DMS153 treated with DMSO at 0.1 percent for 48 hours (cell line): ENCODE measurements at regions not wholly inside any gene's neighbourhood (a gene's known extent, or its start where the extent isn't known, plus 50 kb on each side); places are given as distances from the start of the nearest gene placed in this dataset.

Experiments
- DNase-seq: peaks from one replicate; lab custom pipeline; 2025; ENCODE audit not compliant: unreplicated experiment; lab: John Stamatoyannopoulos, UW

DNA sequence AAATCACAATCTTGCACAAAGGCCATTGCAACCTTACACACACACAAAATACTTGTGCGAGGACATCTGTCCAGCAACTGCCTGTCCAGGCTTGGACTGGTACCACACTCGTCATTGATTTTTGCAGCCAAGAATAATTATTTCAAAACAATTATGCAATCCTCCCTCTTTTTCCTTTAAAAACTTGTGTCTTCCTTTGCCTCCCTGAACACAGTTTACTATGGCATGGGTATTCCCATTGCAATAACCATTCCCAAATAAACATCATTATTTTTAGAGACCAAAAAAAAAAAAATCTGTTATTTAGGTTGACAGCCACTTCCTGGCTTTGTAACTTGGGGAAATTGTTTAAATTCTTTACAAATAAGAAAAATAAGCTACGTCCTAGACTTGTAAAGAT lies 54.0 kb downstream of the C11orf91 start:
- no peak for DNase-seq

DNA sequence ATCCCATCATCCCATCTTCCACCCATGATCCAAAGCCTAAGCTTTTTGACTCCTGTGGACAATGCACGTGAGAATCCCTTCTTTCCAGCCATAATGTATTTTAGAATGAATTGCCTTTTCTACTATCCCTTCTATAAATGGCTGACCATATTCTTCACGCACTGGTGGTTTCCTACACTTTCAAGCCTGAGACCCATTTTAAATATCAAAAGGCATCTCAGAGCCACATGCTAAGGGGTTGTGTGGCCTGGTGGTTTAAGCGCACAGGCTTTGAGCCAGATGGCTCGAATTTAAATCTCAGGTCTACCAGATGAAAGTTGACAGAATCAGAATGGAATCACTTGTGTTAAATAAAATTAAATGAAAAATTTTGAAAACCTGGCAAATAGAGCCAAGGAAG lies 54.5 kb downstream of the C11orf91 start:
- no peak for DNase-seq

DNA sequence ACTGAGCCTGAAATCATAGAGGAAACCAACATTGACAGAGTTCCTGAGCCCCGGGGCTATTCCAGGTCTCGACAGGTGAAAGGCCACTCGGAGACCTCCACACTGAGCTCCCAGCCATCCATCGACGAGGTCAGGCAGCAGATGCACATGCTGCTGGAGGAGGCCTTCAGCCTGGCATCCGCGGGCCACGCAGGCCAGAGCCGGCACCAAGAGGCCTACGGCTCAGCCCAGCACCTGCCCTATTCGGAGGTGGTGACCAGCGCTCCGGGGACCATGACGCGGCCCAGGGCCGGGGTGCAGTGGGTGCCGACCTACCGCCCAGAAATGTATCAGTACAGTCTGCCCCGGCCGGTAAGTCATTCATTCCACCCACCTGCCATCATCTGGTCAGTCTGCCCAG lies 54.9 kb downstream of the C11orf91 start:
- DNase-seq = no peak

DNA sequence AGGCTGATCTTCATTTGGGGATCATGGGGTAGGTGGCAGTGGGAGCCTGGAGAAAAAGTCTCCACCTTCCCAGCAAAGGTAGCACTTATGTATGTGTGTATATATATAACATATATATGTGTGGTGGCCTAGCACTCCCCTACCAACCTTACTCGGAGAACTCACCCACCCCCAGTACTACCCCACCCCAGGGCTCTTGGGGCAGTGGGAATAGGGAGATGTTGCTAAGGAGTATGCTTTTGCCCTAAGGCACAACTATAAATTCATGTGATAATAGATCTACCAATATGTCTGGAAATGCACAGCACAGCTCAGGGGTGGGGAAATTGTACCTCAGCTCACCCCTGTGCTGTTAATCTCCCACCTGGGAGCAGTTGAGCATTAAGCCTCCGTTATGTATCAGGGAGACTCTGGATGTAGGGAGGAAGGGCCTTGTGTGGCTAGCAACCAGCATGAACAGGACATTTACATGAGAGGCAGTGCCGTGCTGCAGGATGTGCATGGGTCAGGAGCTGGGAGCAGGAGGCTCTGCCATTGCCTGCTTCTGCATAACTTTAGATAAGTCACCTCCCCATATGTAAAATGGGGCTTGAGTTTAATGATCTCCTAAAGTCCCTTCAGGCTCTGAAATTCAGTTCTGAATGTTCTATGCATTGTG lies 57.3 kb downstream of the C11orf91 start:
- DNase-seq = no peak

DNA sequence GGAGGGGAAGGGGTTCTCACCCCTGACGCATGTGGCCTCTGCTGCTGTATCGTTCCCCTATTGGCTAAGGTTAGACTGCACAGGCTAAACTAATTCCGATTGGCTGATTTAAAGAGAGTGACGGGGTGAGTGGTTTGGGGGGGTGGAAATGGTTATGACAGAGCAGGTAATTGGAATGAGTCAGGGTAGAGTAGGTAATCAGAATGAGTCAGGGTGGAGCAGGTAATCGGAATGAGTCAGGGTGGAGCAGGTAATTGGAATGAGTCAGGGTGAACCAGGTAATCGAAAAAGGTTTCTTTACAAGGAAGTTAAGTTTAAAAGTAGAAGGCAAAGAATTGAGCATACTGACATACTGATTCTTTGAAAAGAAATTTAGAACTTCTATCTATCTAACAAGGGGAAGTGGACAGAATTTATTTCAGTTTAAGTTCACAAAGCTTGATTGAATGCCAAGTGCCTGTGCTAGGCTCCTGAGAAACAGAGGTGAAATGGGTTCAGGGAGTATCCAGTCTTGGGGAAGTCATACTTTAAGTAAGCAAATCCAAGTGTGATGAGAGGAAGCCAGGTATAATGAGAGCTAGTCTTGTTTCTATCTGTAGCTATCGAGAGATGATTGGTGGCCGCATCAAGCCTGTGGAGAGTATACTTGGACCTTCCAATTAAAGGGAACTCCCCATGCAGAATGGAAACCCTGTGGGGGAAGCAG lies 58.0 kb downstream of the C11orf91 start:
- no peak for DNase-seq

DNA sequence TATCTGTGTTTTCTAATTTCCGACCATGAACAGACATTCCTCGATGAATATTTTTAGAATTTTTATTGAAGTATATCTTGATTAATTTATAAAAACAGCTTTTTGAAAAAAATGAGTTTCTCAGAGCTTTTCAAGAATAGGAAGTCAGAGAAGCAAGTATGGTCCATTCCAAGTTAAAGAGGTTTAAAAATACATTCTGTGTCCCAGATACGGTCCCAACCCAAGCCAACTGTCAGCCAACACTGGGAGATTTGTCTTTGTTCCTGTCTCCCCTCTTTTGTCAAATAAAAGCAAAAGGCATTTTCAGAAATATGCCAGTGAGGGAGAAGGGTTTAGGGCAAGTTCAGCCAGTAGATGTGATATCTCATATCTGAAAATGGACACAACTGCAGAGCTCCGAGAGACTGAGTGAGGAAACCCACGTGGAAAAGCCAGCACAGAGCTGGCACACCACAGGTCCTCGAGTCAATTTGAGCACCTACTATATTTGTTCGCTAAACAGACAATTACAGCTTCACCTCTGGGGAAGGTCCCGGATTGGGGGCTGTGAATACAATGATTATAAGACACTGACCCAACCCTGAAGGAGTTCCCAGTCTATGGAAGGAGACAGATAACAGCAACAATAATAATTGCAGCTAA lies 59.8 kb downstream of the C11orf91 start:
- no peak for DNase-seq

DNA sequence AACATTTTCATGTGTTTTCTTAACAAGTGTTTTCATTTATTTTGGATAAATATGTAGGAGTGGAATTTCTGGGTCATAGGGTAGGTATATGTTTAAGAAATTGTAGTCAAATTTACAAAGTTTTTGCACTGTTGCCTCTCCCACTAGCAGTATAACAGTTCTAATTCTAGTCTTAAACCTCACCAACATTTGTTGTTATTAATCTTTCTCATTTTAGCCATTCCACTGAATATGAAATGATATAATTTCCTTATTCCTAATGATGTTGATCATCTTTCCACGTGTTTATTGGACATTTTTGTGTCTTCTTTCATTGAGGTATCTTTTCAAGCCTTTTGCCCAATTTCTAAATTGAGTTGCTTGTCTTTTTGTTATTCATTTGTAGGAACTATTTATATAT lies 62.0 kb downstream of the C11orf91 start:
- no peak for DNase-seq

DNA sequence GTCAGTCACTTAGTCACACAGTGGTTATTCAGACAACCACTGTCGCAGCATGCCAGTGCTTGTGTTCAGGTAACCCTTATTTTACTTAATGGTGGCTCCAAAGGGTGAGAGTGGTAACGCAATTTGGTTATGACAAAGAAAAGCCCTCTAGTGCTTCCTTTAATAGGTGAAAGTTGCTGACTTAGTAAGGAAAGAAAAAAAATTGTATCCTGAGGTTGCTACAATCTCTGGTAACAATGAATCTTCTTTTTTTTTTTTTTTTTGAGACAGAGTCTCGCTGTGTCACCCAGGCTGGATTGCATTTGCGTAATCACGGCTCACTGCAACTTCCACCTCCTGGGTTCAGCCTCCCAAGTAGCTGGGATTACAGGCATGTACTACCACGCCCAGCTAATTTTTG lies 64.5 kb downstream of the C11orf91 start:
- DNase-seq = no peak

DNA sequence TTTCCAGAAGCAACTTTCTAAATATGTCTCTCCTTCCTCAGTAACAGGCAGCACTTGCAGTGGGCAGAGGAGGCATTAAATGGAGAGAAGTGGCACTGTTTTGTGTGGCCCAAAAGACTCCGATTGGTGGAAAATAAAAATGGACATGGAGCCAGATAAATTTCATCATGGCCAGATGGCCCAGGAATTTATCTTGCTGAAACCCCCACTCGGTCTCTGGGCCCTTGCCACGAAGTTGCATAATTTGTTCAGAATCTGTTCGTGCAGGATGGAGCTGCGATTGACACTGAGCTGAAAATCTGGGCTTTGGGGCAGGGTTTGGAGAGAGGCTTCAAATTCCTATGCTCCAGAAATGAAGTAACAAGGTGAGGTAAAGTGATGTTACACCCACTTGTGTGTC lies 65.5 kb downstream of the C11orf91 start:
- DNase-seq = no peak

DNA sequence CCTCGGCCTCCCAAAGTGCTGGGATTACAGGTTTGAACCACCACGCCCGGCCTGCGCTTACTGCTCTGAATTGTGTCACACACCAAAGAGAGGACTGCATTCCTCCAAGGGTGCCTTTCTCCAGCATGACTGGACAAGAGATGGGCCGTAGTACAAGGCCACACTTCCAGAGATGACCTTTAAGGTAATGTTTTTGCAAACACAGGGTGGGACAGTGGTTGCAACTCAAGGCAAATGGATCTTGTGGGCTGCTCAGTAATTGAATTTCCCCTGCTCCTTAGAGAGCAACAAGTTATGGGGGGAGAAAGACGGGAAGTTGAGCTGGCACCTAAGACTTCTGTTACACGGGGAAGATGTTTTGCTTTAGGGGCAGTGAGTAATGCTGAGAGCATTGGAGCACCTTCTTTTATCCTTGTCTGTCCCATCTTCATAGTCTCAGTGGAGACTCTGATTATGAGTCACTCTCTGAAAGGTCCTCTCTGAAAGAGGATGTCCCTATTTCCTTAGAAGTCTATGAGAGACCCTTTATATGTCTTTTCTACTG lies 66.3 kb downstream of the C11orf91 start:
- no peak for DNase-seq

DNA sequence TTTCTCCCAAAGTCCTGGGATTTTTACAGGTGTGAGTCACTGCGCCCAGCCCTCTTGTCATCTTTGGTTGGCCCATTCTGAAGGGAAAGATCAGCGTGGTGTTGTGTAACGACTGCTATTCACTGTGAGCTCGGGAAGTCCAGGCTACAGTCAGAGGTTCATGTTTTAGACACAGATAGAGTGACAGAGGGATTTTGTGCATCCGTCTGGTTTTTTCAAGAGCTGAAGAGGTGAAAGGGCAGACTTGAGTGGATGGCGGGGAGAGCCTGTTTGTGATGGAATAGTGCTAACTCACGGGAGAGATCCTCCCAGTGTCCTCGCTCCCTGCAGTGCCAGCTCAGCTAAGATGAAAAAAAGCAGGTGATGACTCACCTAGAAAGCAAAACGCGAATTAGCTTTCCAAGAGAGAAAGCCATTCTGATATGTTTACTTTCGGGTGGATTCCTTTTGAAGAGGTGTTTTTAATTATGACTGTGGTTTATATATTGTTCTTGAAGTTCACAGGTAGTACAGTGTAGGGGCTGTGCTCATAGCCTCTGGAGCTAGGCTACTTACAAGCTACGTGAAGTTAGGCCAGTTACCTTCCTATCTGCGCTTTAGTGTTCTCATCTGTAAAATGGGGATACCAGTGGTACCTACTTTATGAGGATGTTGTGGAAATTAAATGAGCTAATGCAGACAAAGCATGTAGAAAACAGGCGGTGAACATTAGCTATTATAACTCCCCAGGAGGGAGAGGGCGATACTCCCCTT lies 67.2 kb downstream of the C11orf91 start:
- no peak for DNase-seq

DNA sequence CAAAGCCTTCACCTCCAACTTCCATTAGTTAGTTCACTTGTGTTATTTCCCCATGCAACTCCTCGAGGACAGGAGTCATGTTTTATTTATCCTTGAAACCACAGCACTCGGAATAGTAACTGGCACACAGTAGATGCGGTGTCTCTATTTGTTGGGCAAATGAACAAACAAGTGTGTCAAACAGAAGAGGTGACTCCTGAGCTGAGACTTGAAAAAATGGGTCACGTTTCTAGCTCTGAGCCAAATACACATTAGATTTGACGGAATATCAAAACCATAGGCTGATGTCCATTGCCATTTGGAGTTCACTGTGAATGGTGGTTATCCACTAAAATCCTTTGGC lies 68.9 kb downstream of the C11orf91 start:
- no peak for DNase-seq

DNA sequence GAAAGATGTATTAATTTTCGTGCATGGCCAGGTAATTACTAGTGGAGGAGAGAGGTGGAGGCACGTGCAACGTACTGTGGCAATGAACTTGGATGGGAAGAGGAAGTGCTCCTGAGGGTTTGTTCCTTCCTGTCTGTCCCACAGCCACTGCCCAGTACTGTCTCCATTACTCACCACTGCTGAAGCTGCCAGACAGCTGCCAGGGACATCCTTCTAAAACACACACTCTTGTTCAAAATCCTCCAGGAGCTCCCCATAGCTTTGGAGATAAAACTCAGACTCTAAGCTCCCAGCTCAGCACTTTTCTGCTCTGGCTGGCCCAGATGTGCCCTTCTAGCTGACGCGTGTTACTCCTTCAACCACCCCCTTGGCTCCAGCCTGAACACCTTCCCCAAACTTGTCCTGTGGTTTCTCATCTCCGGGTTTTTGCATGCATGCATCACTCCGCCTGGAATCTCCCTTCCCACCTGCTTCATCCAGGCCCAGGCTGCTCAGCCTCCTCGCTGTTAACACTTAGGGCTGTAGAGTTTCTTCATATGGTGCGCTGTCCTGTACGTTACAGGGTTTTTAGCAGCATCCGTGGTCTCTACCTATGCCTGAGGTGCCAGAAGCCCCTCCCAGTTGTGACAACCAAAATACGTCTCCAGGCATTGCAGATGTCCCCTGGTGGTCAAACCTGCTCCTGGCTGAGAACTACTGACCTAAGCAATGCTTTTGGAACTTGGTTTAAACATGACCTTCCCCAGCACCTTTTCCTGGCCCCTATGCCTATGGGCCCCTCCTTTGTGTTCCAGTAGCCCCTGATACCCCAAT lies 69.5 kb downstream of the C11orf91 start:
- no peak for DNase-seq

DNA sequence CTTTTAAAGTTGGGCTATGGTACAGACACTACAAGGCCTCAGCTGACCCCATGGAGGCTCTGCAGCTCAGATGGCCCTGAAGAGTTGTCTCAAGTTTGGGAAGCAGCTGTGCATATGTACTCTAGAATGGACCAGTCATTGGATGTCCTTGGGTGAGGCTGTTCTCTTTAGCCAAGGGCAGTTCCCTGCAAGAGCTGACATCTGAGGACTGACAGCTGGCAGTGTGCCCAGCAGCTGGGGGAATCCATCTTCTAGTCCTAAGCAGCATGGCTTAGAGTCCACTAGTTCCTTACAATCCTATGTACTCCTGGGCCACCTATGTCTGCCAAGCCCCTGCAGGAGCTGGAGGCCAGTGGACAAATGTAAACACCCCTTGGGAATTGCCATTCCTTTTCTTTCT lies 76.5 kb downstream of the C11orf91 start:
- no peak for DNase-seq

DNA sequence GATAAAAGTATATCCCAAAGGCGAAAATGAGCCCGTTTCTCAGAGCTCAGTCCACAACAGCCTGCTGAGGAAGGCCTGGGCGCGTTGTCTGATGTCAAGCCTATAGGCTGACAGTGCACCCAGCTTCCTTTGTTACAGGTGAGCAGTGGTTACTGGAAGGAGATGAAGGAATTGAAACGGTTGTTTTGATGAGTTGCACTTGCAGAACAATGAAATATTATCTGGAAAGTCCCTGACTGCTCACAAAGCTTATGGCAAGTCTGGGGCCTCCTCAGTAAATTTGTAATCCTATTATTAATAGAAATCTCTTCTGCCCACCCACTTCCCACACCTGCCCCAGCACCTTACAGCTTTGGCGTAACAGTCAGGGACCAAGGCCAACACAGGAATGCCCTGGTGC lies 77.8 kb downstream of the C11orf91 start:
- no peak for DNase-seq

DNA sequence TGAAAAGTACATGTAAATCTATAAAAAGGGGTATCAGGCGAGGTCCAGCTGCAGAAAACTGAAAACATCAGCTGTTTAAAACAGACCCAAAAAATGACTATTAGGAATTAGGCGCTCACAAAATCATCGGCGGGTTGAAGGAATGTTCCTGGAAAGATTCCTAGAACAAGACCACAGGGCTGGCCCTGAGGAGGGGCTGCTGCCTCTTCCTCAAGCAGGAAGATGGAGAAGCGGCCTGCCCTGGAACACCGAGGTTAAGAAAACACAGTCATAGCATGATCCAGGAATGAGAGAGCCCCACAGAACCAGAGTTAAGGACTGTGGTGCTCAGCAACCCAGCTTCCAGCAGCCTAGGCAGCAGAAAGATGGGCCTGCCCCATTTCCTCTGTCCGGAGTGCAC lies 78.4 kb downstream of the C11orf91 start:
- DNase-seq = no peak

DNA sequence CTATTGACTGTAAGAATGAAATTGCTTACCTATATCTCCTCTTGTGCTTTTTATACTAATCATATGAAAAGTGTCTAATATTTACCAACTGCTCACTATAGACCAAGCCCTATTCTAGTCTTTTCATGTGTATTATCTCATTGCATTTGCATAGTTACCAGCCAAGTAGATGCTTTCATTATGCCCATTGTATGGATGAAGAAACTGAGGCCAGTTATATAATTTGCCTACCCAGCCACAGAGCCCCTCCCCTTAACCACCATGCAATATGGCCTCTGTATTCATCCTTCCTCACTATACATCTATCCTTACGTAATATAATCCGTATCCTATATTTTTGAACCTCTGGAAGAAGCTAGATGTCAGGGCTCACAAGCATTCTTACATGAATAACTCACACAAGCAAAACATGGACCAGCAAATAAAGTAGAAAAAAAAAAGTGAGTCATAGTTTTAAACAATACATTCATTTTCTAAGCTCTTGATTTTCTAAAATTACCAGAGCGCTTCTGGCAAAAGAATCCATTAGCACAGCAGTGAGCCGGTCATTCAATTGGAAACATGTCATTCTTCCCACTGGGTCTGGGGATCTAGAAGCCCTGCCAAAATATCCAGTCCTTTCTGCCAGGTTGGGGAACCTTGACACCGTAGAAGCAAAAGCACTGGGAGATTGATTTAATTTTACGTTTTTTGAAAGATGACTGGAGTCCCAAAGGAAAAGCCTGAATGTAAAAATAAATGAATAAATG lies 80.0 kb downstream of the C11orf91 start:
- DNase-seq = no peak

DNA sequence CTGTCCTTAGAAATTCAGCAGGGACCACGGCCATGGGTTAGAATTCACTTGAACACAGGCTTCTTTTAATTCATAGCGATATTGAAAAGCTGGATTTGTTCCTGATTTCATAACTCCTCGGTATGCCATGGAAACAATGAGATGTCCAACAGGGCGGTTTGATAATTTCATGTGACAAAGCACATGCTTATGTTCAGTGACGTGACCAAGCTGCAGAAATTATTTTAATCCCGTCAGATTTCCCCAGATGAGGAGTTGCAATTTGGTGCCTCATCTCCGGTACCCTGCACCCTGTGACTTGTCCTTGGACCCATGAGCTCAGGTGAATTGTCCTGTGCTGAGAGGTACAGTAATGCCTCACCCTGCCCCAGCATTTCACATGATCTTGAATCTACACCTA lies 81.7 kb downstream of the C11orf91 start:
- DNase-seq = no peak

DNA sequence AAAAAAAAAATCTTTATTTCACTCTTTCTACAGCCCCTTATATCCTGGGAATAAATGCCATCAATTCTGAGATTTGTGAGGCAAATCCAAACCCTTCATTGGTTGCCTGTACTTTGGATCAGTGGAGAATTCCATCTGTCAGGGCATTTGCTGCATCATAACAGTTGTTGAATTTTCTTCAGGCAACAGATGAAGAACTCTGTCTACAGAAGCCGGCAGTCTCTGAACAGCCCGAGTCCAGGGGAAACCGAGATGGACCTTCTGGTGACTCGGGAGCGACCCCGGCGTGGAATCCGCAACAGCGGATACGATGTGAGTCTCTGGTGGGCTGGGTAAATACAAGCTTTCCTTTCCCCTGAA lies 82.3 kb downstream of the C11orf91 start:
- DNase-seq = no peak

DNA sequence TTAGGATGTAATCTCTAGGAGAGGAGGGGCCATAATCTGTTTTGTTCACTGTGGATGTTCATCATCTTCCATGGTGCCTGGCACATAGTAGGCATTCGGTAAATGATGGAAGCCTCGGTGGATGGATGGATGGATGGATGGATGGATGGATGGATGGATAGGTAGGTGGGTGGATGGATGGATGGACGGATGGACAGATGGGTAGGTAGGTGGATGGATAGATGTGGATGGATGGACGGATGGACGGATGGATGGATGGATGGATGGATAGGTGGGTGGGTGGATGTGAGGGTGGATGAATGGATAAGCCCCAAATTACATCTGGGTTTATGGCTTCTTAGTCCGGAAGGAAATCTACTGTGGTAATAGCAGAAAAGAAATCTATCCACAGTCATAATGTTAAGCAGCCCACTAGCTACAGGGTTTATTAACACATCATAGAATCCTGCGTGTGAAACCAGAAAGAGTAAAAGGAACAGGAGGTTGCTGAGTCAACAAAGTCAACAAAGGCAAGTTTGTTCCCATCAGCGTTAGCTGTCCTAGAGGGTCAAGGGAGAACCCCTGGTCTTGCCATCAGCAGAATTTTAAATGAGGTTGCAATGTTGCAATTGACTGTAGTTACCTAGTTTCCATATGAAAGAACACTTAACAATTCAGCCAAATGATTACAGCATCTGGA lies 82.8 kb downstream of the C11orf91 start:
- no peak for DNase-seq
